AG04450 (cell line): ENCODE measurements at regions not wholly inside any gene's neighbourhood (a gene's known extent, or its start where the extent isn't known, plus 50 kb on each side); places are given as distances from the start of the nearest gene placed in this dataset.
A peak's percentile ranks its signal among the peaks of the same experiment; 100 is the strongest.

ENCODE experiments used
- CTCF ChIA-PET: fragments of 300-600, 350-600 bp; formaldehyde crosslinking; extraction: SDS; loops from one replicate; lab custom pipeline; 2022; ENCODE audit warnings: antibody characterized with exemption, inconsistent platforms; lab: Charles Lee
- POLR2A ChIA-PET: fragments of 350-600 bp; formaldehyde crosslinking; extraction: SDS; loops from one replicate; lab custom pipeline; 2021; ENCODE audit warnings: antibody characterized with exemption, inconsistent platforms; lab: Yijun Ruan, JAX
- DNase-seq: peaks from one replicate; pipeline ENCODE4 v3.0.0-alpha.2; 2011; ENCODE audit warnings: low read depth, low spot score
- H3K27ac ChIP-seq: one replicate; pipeline ENCODE4 v1.5.1; 2012; ENCODE audit warnings: low read depth, low read length, control low read depth
- H3K27me3 ChIP-seq: one replicate; pipeline ENCODE4 v1.6.0; 2012; ENCODE audit warnings: low read length; ENCODE audit not compliant: control insufficient read depth, insufficient read depth
- H3K4me3 ChIP-seq: 2 replicates; pipeline ENCODE4 v1.5.1; 2011; ENCODE audit warnings: mild to moderate bottlenecking, low read depth, low read length, control low read depth
- H3K9me3 ChIP-seq: 2 replicates; pipeline ENCODE4 v1.5.1; 2012; ENCODE audit warnings: low read length; ENCODE audit not compliant: control insufficient read depth, insufficient read depth
- TF ChIP-seq, protein P1 (sequence below): IDR thresholded peaks from 2 replicates; pipeline ENCODE4 v1.5.1; 2011; ENCODE audit warnings: low read depth, low read length, control low read depth, inconsistent platforms

DNA sequence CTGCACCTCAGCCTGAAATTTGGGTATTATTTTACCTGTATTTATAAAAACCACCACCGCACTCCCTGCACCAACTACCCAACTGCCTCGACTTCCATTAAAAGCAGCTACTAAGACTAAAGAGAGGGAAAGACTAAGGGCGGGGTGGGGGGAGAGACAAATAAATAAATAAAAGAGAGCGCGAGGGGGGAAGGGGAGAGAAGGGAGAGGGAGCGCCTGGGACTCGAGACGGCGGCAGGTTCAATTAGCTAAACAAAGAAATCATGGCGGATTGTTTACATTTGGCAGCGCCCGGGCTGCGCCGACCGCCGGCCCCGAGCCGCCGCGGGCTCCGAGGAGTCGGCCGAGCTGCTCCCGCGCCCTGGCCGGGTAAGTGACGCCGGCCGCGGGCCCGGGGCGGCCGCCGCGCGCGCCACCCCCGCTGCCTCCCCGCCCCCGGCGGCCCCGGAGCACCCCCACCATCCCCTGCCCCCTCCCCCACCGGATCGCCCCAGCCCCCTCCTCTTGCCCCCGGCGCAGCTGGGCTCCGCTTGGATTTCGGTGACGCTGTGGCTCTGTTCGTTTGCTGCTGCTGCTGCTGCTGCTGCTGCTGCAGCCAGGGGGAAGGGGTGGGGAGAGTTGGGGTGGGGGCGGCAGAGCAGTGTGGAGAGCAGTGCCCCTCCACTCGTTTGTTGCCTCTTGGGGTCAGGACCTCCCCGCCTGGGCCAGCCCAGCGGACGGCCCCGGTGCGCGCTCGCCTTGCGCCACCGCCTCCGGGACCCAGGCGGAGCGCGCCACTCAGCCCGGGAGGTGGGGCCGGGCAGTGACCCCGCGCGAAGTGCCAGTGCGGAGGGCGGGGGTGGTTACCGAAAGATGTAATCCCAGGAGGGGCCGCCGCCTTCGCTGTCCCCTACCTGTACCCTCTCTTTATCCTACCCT is 187.2 kb upstream of the FANCL start:
- POLR2A ChIA-PET = no interaction called here
- DNase-seq = no peak
- H3K27me3 ChIP-seq = peaks cover 22% of the 10 kb centered on the region
- TF ChIP-seq, protein P1, sequence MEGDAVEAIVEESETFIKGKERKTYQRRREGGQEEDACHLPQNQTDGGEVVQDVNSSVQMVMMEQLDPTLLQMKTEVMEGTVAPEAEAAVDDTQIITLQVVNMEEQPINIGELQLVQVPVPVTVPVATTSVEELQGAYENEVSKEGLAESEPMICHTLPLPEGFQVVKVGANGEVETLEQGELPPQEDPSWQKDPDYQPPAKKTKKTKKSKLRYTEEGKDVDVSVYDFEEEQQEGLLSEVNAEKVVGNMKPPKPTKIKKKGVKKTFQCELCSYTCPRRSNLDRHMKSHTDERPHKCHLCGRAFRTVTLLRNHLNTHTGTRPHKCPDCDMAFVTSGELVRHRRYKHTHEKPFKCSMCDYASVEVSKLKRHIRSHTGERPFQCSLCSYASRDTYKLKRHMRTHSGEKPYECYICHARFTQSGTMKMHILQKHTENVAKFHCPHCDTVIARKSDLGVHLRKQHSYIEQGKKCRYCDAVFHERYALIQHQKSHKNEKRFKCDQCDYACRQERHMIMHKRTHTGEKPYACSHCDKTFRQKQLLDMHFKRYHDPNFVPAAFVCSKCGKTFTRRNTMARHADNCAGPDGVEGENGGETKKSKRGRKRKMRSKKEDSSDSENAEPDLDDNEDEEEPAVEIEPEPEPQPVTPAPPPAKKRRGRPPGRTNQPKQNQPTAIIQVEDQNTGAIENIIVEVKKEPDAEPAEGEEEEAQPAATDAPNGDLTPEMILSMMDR = no peak
- H3K4me3 ChIP-seq = peak overlapping the region; percentile 54
- no peaks in the 10 kb centered on the region for H3K9me3 ChIP-seq
- CTCF ChIA-PET = no interaction called here
- no peak overlapping the region for H3K27ac ChIP-seq

- peak overlapping the region; percentile 54 for H3K4me3 ChIP-seq
- H3K27me3 ChIP-seq = peaks cover 22% of the 10 kb centered on the region
- TF ChIP-seq, protein P1 = no peak
- no peak overlapping the region for H3K27ac ChIP-seq
- no peaks in the 10 kb centered on the region for H3K9me3 ChIP-seq
- ChIA-PET POLR2A (no interaction called here), CTCF (no interaction called here)
- no peak for DNase-seq
Measured at GRCh38 chr2:58427572-58428095, 186.5 kb upstream of the FANCL start.

DNA sequence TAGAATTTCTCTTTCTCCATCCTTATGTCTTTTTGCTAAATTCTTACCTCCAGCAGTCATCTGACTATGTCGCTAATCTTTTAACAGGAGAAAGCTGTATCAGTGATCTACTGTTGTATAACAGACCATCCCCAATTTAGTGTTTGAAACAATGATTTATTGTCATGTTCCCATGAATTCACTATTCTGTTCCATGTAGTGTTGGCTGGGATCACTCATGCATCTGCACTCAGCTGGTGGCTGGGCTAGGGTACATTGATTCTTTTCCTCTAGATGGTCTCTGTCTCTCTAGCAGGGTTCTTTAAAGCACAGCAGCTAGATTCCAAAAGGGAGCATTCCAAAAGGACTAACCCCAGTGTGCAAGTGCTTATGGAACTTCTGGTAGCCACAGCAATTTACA is 184.2 kb upstream of the FANCL start:
- TF ChIP-seq, protein P1 = no peak
- Histone ChIP-seq H3K27ac (no peak overlapping the region), H3K9me3 (no peaks in the 10 kb centered on the region), H3K4me3 (no peak overlapping the region), H3K27me3 (peaks cover 19% of the 10 kb centered on the region)
- ChIA-PET POLR2A (no interaction called here), CTCF (interaction anchor here (0.7 to 1.0 kb wide), 2 partner anchors 23 to 520 kb away, joined by 3 to 5 read pairs; no protein-coding TSS in a partner anchor)
- DNase-seq = no peak

DNA sequence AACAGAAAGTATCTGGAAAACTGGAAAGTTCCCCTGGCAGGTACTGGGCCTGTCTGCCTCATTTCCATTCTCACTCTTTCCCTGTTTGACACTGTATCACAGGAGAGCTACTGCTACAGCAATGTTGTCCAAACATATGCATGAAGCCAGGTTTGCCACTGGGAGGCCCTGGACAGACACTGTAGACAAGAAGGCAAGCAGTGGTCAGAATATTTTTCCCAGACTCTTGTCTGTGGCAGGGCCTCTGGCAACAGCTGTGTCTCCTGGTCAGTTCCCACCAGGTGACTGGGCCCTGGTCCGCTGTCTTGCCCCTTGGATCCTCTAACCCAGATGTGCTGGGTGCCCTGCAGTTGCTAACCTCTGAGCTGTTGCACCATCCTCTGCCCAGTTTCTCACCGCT is 178.9 kb upstream of the FANCL start:
- no peak overlapping the region for H3K4me3 ChIP-seq
- TF ChIP-seq, protein P1 = no peak
- H3K27ac ChIP-seq = no peak overlapping the region
- no peak for DNase-seq
- CTCF ChIA-PET = no interaction called here
- H3K27me3 ChIP-seq = peaks cover under 1% of the 10 kb centered on the region
- H3K9me3 ChIP-seq = no peaks in the 10 kb centered on the region
- POLR2A ChIA-PET = no interaction called here

- POLR2A ChIA-PET = no interaction called here
- DNase-seq = no peak
- Histone ChIP-seq H3K27me3 (no peaks in the 10 kb centered on the region), H3K4me3 (no peak overlapping the region), H3K27ac (no peak overlapping the region), H3K9me3 (no peaks in the 10 kb centered on the region)
- TF ChIP-seq, protein P1 = no peak
- CTCF ChIA-PET = no interaction called here
Measured at GRCh38 chr2:58416696-58417095, 175.6 kb upstream of the FANCL start.
